ENCODE measurements at regions not wholly inside any gene's neighbourhood (a gene's known extent, or its start where the extent isn't known, plus 50 kb on each side); places are given as distances from the start of the nearest gene placed in this dataset.

- DNase-seq, result no peak
- TF ChIP-seq POLR2A (IDR thresholded peaks at IDR 0.05), result no peak
- no peak for TF ChIP-seq CTCF (IDR thresholded peaks at IDR 0.05)
- no peaks in the 10 kb centered on the region for H3K4me1 ChIP-seq
- H3K27me3 ChIP-seq, result no peaks in the 10 kb centered on the region
- H3K27ac ChIP-seq, result no peak overlapping the region
- no peaks in the 10 kb centered on the region for H3K36me3 ChIP-seq
- no peaks in the 10 kb centered on the region for H3K9me3 ChIP-seq
- H3K4me3 ChIP-seq, result no peak overlapping the region
- intact Hi-C loops (cut with DNase I; ENCODE audit: low total_unique reads), result no loop called here
These were observed 282.3 kb upstream of the NECTIN3 start for GRCh38 chr3:110789315-110789714.

GRCh38 chr3:110790631-110791030, 281.0 kb upstream of the NECTIN3 start:
- intact Hi-C loops (cut with DNase I; ENCODE audit: low total_unique reads), result no loop called here
- H3K4me3 ChIP-seq, result no peak overlapping the region
- TF ChIP-seq CTCF (IDR thresholded peaks at IDR 0.05) (no peak), POLR2A (IDR thresholded peaks at IDR 0.05) (no peak)

GRCh38 chr3:110791995-110792686, 279.5 kb upstream of the NECTIN3 start:
- TF ChIP-seq POLR2A (IDR thresholded peaks at IDR 0.05) (no peak), CTCF (IDR thresholded peaks at IDR 0.05) (no peak)
- H3K4me1 ChIP-seq, result no peaks in the 10 kb centered on the region
- no peak for DNase-seq

More at GRCh38 chr3:110790631-110791030, 281.0 kb upstream of the NECTIN3 start:
- no peak for DNase-seq
- Histone ChIP-seq H3K27me3 (no peaks in the 10 kb centered on the region), H3K9me3 (no peaks in the 10 kb centered on the region), H3K4me1 (no peaks in the 10 kb centered on the region), H3K36me3 (no peaks in the 10 kb centered on the region), H3K27ac (no peak overlapping the region)

GRCh38 chr3:110793611-110794010, 278.0 kb upstream of the NECTIN3 start:
- intact Hi-C loops (cut with DNase I; ENCODE audit: low total_unique reads), result no loop called here
- Histone ChIP-seq H3K9me3 (no peaks in the 10 kb centered on the region), H3K36me3 (no peaks in the 10 kb centered on the region), H3K4me3 (no peak overlapping the region), H3K27ac (no peak overlapping the region), H3K27me3 (no peaks in the 10 kb centered on the region), H3K4me1 (no peaks in the 10 kb centered on the region)
- TF ChIP-seq POLR2A (IDR thresholded peaks at IDR 0.05) (no peak), CTCF (IDR thresholded peaks at IDR 0.05) (no peak)
- no peak for DNase-seq

More at GRCh38 chr3:110791995-110792686, 279.5 kb upstream of the NECTIN3 start:
- no peak overlapping the region for H3K27ac ChIP-seq
- intact Hi-C loops (cut with DNase I; ENCODE audit: low total_unique reads), result no loop called here
- H3K27me3 ChIP-seq, result no peaks in the 10 kb centered on the region
- no peaks in the 10 kb centered on the region for H3K9me3 ChIP-seq
- no peaks in the 10 kb centered on the region for H3K36me3 ChIP-seq
- H3K4me3 ChIP-seq, result no peak overlapping the region

GRCh38 chr3:110795163-110795562, 276.5 kb upstream of the NECTIN3 start:
- intact Hi-C loops (cut with DNase I; ENCODE audit: low total_unique reads), result no loop called here
- Histone ChIP-seq H3K4me3 (no peak overlapping the region), H3K27me3 (no peaks in the 10 kb centered on the region), H3K36me3 (no peaks in the 10 kb centered on the region), H3K4me1 (no peaks in the 10 kb centered on the region), H3K27ac (no peak overlapping the region), H3K9me3 (no peaks in the 10 kb centered on the region)
- no peak for DNase-seq
- no peak for TF ChIP-seq POLR2A (IDR thresholded peaks at IDR 0.05)
- TF ChIP-seq CTCF (IDR thresholded peaks at IDR 0.05), result no peak

All from uterus (tissue), 3 donors.